ENCODE measurements at regions not wholly inside any gene's neighbourhood (a gene's known extent, or its start where the extent isn't known, plus 50 kb on each side); places are given as distances from the start of the nearest gene placed in this dataset.
"Not testable (repeated sequence)": the region's sequence is repeated elsewhere in the genome, so short reads cannot be mapped to it uniquely, and the experiment has no call there.

GRCh38 chr2:57437077-57437476, 609.5 kb upstream of the VRK2 start:
- DNase-seq (ENCODE audit: low read depth), result no peak

- DNase-seq (ENCODE audit: low read depth), result no peak
Observed at GRCh38 chr2:57440437-57440836, 606.2 kb upstream of the VRK2 start.

- no peak for DNase-seq (ENCODE audit: low read depth)
Observed at GRCh38 chr2:57443086-57443485, 603.5 kb upstream of the VRK2 start.

- DNase-seq (ENCODE audit: low read depth), result no peak
Observed at GRCh38 chr2:57443973-57444521, 602.6 kb upstream of the VRK2 start.

- no peak for DNase-seq (ENCODE audit: low read depth)
Observed at GRCh38 chr2:57444752-57445430, 601.7 kb upstream of the VRK2 start.

GRCh38 chr2:57448816-57449215, 597.8 kb upstream of the VRK2 start:
- no peak for DNase-seq (ENCODE audit: low read depth)

- no peak for DNase-seq (ENCODE audit: low read depth)
Observed at GRCh38 chr2:57450170-57450569, 596.4 kb upstream of the VRK2 start.

GRCh38 chr2:57452634-57453033, 594.0 kb upstream of the VRK2 start:
- no peak for DNase-seq (ENCODE audit: low read depth)

GRCh38 chr2:57453945-57454344, 592.7 kb upstream of the VRK2 start:
- DNase-seq (ENCODE audit: low read depth), result no peak

- no peak for DNase-seq (ENCODE audit: low read depth)
Observed at GRCh38 chr2:57460396-57461276, 586.0 kb upstream of the VRK2 start.

- DNase-seq (ENCODE audit: low read depth), result no peak
Observed at GRCh38 chr2:57461624-57462023, 585.0 kb upstream of the VRK2 start.

GRCh38 chr2:57465067-57465466, 581.5 kb upstream of the VRK2 start:
- no peak for DNase-seq (ENCODE audit: low read depth)

- DNase-seq (ENCODE audit: low read depth), result no peak
Observed at GRCh38 chr2:57465967-57466366, 580.6 kb upstream of the VRK2 start.

GRCh38 chr2:57475391-57475790, 571.2 kb upstream of the VRK2 start:
- no peak for DNase-seq (ENCODE audit: low read depth)

GRCh38 chr2:57479981-57480380, 566.6 kb upstream of the VRK2 start:
- no peak for DNase-seq (ENCODE audit: low read depth)

GRCh38 chr2:57488061-57488460, 558.5 kb upstream of the VRK2 start:
- no peak for DNase-seq (ENCODE audit: low read depth)

GRCh38 chr2:57490741-57491140, 555.9 kb upstream of the VRK2 start:
- DNase-seq (ENCODE audit: low read depth), result no peak

GRCh38 chr2:57491213-57491612, 555.4 kb upstream of the VRK2 start:
- no peak for DNase-seq (ENCODE audit: low read depth)

- not testable (repeated sequence) for DNase-seq (ENCODE audit: low read depth)
Observed at GRCh38 chr2:57493966-57494365, 552.6 kb upstream of the VRK2 start.

GRCh38 chr2:57497489-57498096, 549.0 kb upstream of the VRK2 start:
- DNase-seq (ENCODE audit: low read depth), result no peak

GRCh38 chr2:57504787-57505186, 541.8 kb upstream of the VRK2 start:
- no peak for DNase-seq (ENCODE audit: low read depth)

GRCh38 chr2:57509189-57509588, 537.4 kb upstream of the VRK2 start:
- no peak for DNase-seq (ENCODE audit: low read depth)

- DNase-seq (ENCODE audit: low read depth), result no peak
Observed at GRCh38 chr2:57510704-57511103, 535.9 kb upstream of the VRK2 start.
